ENCODE measurements at regions not wholly inside any gene's neighbourhood (a gene's known extent, or its start where the extent isn't known, plus 50 kb on each side); places are given as distances from the start of the nearest gene placed in this dataset.

DNA sequence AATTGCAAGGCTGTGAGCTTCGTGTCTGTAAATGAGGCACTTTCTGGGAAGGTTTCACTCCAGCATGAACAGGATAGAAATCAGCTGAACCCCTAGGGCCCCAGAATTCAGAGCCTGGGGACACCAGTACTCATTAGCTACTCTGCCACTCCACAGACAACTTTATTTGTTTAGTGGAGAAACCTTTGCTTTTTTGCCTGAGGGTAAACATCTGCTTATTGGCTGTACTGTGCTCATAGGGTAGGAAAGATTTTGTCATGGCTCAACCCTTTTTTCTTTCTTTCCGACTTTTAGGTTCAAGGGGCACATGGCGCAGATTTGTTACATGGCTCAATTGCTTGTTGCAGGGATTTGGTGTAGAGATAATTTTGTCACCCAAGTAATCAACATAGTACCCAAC, 138.4 kb upstream of the BACE2 start:
- TF ChIP-seq, protein P1, sequence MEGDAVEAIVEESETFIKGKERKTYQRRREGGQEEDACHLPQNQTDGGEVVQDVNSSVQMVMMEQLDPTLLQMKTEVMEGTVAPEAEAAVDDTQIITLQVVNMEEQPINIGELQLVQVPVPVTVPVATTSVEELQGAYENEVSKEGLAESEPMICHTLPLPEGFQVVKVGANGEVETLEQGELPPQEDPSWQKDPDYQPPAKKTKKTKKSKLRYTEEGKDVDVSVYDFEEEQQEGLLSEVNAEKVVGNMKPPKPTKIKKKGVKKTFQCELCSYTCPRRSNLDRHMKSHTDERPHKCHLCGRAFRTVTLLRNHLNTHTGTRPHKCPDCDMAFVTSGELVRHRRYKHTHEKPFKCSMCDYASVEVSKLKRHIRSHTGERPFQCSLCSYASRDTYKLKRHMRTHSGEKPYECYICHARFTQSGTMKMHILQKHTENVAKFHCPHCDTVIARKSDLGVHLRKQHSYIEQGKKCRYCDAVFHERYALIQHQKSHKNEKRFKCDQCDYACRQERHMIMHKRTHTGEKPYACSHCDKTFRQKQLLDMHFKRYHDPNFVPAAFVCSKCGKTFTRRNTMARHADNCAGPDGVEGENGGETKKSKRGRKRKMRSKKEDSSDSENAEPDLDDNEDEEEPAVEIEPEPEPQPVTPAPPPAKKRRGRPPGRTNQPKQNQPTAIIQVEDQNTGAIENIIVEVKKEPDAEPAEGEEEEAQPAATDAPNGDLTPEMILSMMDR (IDR thresholded peaks at IDR 0.05) = no peak
- TF ChIP-seq POLR2A (IDR thresholded peaks at IDR 0.05) = no peak

All from adrenal gland (tissue), 5 donors.